HG02623 (cell line): ENCODE measurements at regions not wholly inside any gene's neighbourhood (a gene's known extent, or its start where the extent isn't known, plus 50 kb on each side); places are given as distances from the start of the nearest gene placed in this dataset.

Source experiments
- ATAC-seq: cut with Tn5 transposase; IDR thresholded peaks from one replicate; pipeline ENCODE4 v1.9.1; 2021; ENCODE audit warnings: moderate library complexity; ENCODE audit not compliant: unreplicated experiment

- ATAC-seq: no peak
Observed at GRCh38 chr5:33235304-33235703, 205.5 kb upstream of the TARS1 start.

GRCh38 chr5:33235824-33236223 is 204.9 kb upstream of the TARS1 start:
- ATAC-seq: no peak

GRCh38 chr5:33237471-33237870 is 203.3 kb upstream of the TARS1 start:
- ATAC-seq: no peak

GRCh38 chr5:33238826-33239695 is 201.7 kb upstream of the TARS1 start:
- peak; percentile 42 for ATAC-seq

- ATAC-seq: no peak
Observed at GRCh38 chr5:33240558-33240957, 200.2 kb upstream of the TARS1 start.

- peak; percentile 50 for ATAC-seq
Observed at GRCh38 chr5:33241802-33242201, 199.0 kb upstream of the TARS1 start.

- ATAC-seq: no peak
Observed at GRCh38 chr5:33242277-33242676, 198.5 kb upstream of the TARS1 start.

- ATAC-seq: no peak
Observed at GRCh38 chr5:33244441-33245150, 196.2 kb upstream of the TARS1 start.

GRCh38 chr5:33254579-33254978 is 186.2 kb upstream of the TARS1 start:
- no peak for ATAC-seq

GRCh38 chr5:33257807-33258429 is 182.8 kb upstream of the TARS1 start:
- no peak for ATAC-seq

- ATAC-seq: no peak
Observed at GRCh38 chr5:33258553-33258952, 182.2 kb upstream of the TARS1 start.

- no peak for ATAC-seq
Observed at GRCh38 chr5:33260098-33260497, 180.7 kb upstream of the TARS1 start.

GRCh38 chr5:33261305-33261704 is 179.5 kb upstream of the TARS1 start:
- no peak for ATAC-seq

- no peak for ATAC-seq
Observed at GRCh38 chr5:33261747-33262146, 179.0 kb upstream of the TARS1 start.

GRCh38 chr5:33267801-33268200 is 173.0 kb upstream of the TARS1 start:
- ATAC-seq: no peak

GRCh38 chr5:33268374-33268773 is 172.4 kb upstream of the TARS1 start:
- no peak for ATAC-seq

GRCh38 chr5:33270671-33271070 is 170.1 kb upstream of the TARS1 start:
- no peak for ATAC-seq

GRCh38 chr5:33271606-33272005 is 169.2 kb upstream of the TARS1 start:
- ATAC-seq: no peak

GRCh38 chr5:33272288-33272687 is 168.5 kb upstream of the TARS1 start:
- no peak for ATAC-seq

- ATAC-seq: no peak
Observed at GRCh38 chr5:33273985-33274384, 166.8 kb upstream of the TARS1 start.

GRCh38 chr5:33275391-33275790 is 165.4 kb upstream of the TARS1 start:
- ATAC-seq: no peak
